Erythroblast (primary cell): ENCODE measurements at regions not wholly inside any gene's neighbourhood (a gene's known extent, or its start where the extent isn't known, plus 50 kb on each side); places are given as distances from the start of the nearest gene placed in this dataset.
A peak's percentile ranks its signal among the peaks of the same experiment; 100 is the strongest.

Experiments used
- DNase-seq, 2 experiments: peaks; one replicate each; lab custom pipeline; 2025; lab: John Stamatoyannopoulos, UW
- GATA1 ChIP-seq: IDR thresholded peaks from 2 replicates; pipeline ENCODE4 v1.6.1; 2011; ENCODE audit warnings: low read depth, mild to moderate bottlenecking, control low read depth, low read length, moderate library complexity
- POLR2A ChIP-seq: IDR thresholded peaks from 2 replicates; pipeline ENCODE4 v1.6.1; 2011; ENCODE audit warnings: mild to moderate bottlenecking, low read length

DNA sequence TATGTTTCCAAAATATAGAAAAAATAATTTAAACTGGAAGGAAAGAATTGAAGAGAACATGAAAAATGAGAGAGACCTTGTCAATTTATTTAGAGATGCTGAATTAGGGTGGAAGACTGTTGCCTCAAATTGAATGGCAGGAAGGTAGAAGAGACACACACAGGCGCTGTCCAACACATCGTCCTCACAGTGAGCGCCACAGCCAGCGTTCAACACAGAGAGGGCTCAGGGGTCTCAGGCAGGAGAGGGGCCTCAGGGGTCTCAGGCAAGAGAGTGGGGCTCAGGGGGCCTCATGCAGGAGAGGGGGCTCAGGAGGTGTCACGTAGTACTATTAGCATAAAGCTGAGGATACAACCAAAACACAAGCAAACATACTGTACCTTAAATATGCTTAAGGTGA lies 65.7 kb downstream of the TMEM18 start:
- TF ChIP-seq GATA1 (no peak), POLR2A (no peak)
- DNase-seq = no peak

DNA sequence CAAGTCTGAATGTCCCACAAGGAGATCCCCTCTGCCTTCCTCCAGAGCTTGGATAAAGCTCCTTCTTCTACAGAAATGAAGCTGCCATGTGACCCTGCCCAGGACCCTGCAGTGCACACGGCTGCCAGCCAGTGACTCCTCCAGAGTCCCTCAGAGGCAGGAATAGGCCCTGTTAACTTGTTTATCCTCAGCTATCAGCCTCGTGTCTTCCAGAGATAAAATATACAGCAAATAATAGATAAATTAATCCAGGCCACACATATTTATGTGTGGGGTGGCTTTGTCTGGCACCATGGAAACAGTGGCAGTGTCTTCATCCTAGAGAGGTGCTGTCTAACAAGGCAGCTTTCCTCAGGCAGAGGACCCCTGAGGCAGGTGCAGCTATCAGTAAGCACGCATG lies 66.7 kb downstream of the TMEM18 start:
- no peak for DNase-seq
- no peak for TF ChIP-seq POLR2A
- TF ChIP-seq GATA1 = no peak

DNA sequence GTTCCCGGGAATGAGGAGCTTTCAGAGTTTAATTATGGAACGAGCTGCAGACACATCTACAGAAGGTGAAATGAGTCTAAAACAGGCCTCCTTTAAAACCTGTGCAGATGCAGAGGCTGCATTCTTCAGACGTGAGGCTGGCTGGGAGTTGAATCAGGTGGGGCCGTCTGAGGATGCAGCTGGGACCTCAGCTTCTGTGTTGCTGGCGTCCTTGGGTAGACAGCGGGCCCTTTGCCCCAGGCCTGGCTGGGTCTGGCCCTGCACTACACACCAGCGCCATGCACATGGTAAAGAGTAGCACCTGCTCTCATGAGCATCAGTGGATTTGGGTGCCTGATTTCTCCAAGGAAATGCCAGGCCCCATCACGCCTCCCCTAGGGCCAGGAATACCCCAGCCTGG lies 67.3 kb downstream of the TMEM18 start:
- TF ChIP-seq GATA1 = no peak
- no peak for TF ChIP-seq POLR2A
- DNase-seq = no peak

DNA sequence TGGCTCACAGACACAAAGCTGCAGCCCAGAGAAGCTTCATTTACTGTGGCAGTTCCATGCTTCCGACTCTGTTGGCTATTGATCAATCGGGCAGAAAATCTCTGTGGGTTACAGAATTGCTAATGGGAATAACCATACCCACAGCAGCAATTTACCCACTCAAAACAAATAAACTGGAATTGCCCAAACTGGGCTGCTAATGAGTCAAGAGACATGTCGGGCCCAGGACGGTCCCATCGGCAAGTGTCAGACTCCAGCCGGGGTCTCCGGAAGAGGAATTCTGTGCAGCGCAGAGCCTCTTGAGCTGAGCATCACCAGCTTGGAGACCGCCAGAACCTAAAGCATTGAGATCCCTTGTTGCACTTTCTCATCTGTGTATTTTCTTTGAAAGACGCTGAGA lies 67.8 kb downstream of the TMEM18 start:
- TF ChIP-seq GATA1 = no peak
- TF ChIP-seq POLR2A = no peak
- no peak for DNase-seq

DNA sequence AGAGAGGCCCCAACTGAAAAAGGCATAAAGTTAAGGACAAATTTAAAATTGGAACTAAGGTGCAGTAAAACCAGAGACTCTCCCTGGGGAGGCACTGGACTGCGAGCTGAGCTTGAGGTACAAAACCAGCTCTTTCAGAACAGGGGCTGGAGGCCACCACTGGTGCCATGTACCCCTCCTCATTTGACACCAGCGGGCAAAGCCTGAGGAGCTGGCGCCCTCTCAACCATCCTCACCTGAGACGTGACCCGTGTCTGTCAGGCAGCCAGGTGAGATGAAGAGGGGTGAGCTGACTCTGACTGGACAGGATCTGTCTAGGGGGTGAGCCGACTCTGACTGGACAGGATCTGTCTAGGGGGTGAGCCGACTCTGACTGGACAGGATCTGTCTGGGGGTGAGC lies 68.5 kb downstream of the TMEM18 start:
- no peak for DNase-seq
- TF ChIP-seq GATA1 (no peak), POLR2A (no peak)

DNA sequence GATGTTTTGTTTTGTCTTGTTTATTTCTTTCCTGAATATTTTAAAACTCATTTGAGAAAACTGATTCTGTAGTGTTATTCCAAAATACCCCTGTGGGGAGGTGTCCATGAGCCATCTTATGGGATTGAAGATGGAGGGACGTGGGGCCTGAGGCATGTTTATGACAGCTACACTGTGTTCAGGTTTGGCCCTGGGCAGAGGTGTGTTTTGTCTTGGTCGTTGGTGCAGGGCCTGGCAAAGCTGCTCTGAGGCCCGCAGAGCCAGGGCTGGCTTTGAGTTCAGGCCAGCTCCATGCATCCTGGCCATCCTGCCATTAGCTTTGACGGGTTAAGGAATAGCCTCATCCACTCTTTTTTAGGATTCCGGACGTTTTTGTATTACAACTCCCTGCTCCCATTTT lies 68.9 kb downstream of the TMEM18 start:
- no peak for DNase-seq
- TF ChIP-seq POLR2A (no peak), GATA1 (no peak)

DNA sequence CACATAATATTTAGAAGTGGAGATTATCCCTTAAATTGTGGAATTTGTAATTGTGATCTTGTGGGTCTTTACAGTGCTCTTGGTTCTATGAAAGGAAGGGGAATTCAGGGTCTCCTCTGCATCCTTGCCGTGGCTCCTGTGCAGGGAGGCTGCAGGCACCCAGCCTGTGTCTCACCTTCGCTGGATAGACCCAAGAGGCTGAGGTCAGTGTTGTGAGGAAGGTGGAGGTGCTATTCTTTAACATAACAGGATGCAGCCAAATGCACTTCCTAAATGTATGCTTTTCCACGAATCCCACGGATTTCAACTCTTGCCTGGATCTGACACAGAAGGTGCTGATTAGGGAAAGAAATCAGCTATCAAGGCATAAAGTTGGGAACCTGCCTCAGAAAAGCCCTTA lies 69.5 kb downstream of the TMEM18 start:
- no peak for DNase-seq
- TF ChIP-seq GATA1 (no peak), POLR2A (no peak)

DNA sequence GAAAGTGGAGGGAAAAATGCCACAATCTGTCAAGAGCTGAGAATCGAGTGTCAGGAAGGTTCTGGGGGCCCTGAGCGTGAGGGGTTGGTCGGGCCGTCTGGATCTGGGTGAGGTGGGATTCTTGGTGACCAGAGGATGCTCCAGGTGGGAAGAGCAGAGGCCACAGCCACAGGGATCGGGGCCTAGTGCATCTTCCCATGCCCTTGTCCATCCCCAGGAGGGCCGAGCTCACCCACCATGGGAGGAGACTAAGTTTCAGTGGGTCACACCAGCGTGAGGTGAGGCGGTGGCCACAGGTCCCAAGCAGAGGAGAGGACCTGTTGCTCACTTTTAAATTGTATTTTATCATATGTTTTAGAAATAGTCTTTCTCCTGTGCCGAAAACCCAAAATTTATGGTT lies 70.0 kb downstream of the TMEM18 start:
- no peak for TF ChIP-seq POLR2A
- no peak for TF ChIP-seq GATA1
- no peak for DNase-seq

DNA sequence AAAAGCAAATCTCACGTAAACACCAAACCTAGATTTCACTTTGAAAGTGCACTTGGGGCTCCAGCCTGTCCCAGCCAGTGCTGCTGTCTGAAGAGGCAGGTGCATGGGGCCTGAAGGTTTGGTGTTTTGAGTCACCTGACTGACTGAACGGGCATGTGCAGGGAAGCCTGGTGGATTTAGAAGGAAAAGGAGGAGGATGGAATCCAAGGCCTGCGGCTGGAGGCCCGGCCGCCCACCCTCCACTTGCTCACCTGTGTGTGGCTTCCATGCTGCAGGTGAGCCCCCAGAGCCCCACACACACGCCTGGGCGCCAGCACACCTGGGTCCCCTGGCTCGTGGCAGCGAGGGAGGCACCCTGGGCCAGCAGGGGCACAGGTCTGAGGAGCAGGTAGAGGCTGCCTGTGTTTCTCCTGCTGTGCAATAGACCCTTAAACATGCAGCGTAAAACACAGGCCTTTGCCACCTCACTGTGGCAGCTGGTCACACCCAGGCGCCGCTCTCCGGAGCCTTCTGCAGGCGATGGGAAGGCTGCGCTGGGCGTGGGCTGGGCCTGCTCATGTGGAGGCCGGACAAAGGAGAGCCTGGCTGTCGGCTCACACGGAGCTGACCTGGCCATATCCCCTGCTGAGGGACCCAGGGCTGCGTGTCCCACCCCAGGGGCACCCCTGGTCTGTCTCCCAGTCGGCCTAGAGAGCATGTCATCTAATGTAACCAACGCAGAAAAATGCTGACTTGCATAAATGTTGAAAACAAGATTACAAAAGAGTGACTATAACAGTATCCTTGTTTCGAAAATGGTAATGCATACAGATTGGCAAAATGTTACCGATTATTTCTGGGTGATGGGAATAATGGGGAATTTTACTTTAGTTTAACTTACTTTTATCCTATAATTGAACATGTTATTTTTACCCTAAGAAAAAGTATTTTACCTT lies 71.3 kb downstream of the TMEM18 start:
- TF ChIP-seq POLR2A = no peak
- no peak for TF ChIP-seq GATA1
- DNase-seq = no peak

DNA sequence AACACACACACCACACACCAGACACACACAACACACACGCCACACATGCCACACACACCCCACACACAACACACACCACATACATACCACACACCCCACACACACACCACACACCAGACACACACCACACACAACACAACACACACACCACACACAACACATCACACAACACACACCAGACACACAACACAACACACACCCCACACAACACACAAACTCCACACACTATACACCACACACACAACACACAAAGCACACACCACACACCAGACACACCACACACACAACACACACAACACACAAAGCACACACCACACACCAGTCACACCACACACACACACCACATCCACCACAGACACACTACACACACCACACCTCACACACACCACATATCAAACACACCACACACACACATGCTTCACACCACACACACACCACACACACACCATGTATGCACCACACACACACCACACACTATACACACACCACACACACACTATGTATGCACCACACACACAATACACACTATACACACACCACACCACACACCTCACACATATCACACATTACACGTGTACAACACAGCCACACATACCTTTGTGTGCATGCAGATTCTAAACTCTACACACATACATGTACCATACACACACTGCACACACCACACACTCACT lies 72.2 kb downstream of the TMEM18 start:
- TF ChIP-seq GATA1 (no peak), POLR2A (no peak)
- peak; percentile 14 to 45 for DNase-seq

DNA sequence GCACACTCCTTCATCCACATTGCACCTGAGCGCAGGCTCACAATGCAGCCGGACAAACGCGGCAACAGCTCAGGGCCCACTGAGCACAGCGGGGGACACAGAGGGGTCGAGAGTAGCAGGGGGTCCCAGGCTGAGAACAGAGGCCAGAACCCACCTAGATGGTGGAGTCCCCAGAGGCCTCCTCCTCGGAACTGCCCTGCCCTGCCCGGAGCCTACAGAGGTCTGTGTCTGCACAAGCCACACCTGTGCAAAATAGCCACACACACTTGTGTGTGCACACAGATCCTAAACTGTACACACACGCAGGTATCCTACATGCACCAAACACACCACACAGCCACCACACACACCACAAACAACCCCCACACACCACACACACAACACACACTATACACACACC lies 72.8 kb downstream of the TMEM18 start:
- TF ChIP-seq GATA1 (no peak), POLR2A (no peak)
- peak in 1 of 2 experiments; percentile 45 for DNase-seq

DNA sequence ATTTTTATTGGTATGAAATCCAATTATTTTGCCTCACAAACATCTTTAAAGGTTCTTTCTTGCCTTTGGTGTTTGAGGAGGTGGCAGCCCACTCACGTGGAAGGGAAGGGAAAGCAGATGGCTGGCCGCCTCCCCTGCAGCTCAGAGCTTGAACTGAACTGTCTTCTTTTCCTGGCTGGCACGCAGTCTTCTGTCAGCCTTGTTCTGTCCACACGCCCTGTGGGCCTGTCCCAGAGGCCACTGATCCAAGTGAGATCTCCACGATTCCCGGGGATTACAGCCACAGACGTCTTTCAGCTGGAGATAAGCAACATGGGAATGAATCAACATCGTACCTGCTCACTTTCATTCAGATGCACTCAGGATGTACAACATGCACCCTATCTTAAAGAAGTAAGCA lies 73.3 kb downstream of the TMEM18 start:
- no peak for DNase-seq
- TF ChIP-seq POLR2A = no peak
- TF ChIP-seq GATA1 = no peak

DNA sequence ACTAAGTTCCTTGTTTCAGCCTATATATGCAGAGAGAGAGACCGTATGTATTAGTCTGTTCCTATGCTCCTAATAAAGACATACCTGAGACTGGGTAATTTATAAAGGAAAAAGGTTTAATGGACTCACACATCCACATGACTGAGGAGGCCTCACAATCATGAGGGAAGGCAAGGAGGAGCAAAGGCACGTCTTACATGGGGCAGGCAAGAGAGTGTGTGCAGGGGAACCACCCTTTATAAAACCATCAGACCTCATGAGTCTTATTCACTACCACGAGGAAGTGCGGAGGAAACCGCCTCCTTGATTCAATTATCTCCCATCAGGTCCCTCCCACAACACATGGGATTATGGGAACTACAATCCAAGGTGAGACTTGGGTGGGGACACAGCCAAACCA lies 73.8 kb downstream of the TMEM18 start:
- no peak for DNase-seq
- no peak for TF ChIP-seq POLR2A
- TF ChIP-seq GATA1 = no peak
